ENCODE measurements at regions not wholly inside any gene's neighbourhood (a gene's known extent, or its start where the extent isn't known, plus 50 kb on each side); places are given as distances from the start of the nearest gene placed in this dataset.

GRCh38 chr2:216320852-216321251 lies 51.4 kb downstream of the MARCHF4 start:
- no peaks in the 10 kb centered on the region for H3K9me3 ChIP-seq (ENCODE audit: insufficient read depth, low read depth)
- H3K79me2 ChIP-seq (ENCODE audit: low read depth), result no peaks in the 10 kb centered on the region
- H3K4me3 ChIP-seq, result no peak overlapping the region
- no TSS peak for BruUV-seq (replicated peaks)
- H3K4me1 ChIP-seq (replicated peaks; ENCODE audit: insufficient read depth), result peaks cover 15% of the 10 kb centered on the region
- CTCF ChIA-PET, result no interaction called here
- H3K4me2 ChIP-seq, result no peak overlapping the region
- no peaks in the 10 kb centered on the region for H3K27me3 ChIP-seq (ENCODE audit: insufficient read depth, low read depth)
- peaks cover 11% of the 10 kb centered on the region; the same call in 1 of the 2 replicates for H3F3A ChIP-seq (ENCODE audit: insufficient read depth, low read depth)
- no peak overlapping the region for H3K27ac ChIP-seq
- DNase-seq, result no peak
- no peaks in the 10 kb centered on the region for H4K20me1 ChIP-seq (ENCODE audit: insufficient read depth)
- H3K36me3 ChIP-seq (ENCODE audit: low read depth), result no peaks in the 10 kb centered on the region
- no peaks in the 10 kb centered on the region for H3K9me2 ChIP-seq (ENCODE audit: insufficient read depth)
- TF ChIP-seq EZH2 (IDR thresholded peaks at IDR 0.05; ENCODE audit: low read depth), result no peak
- no peak for TF ChIP-seq CTCF (conservative IDR thresholded peaks at IDR 0.05)
- intact Hi-C loops (cut with micrococcal nuclease; ENCODE audit: unreplicated experiment), result no loop called here
- no peak overlapping the region for H2AFZ ChIP-seq
- POLR2A ChIA-PET (ENCODE audit: unreplicated experiment), result no interaction called here

GRCh38 chr2:216319771-216320170 lies 52.5 kb downstream of the MARCHF4 start:
- ChIA-PET CTCF (no interaction called here), POLR2A (ENCODE audit: unreplicated experiment) (no interaction called here)
- Histone ChIP-seq H3K4me3 (no peak overlapping the region), H3K27ac (no peak overlapping the region), H3K4me1 (replicated peaks; ENCODE audit: insufficient read depth) (peaks cover 25% of the 10 kb centered on the region), H4K20me1 (ENCODE audit: insufficient read depth) (no peaks in the 10 kb centered on the region), H3K4me2 (no peak overlapping the region), H3K36me3 (ENCODE audit: low read depth) (no peaks in the 10 kb centered on the region), H3F3A (ENCODE audit: insufficient read depth, low read depth) (peaks cover 20% of the 10 kb centered on the region), H3K9me3 (ENCODE audit: insufficient read depth, low read depth) (no peaks in the 10 kb centered on the region), H3K79me2 (ENCODE audit: low read depth) (no peaks in the 10 kb centered on the region), H3K27me3 (ENCODE audit: insufficient read depth, low read depth) (no peaks in the 10 kb centered on the region), H2AFZ (no peak overlapping the region), H3K9me2 (ENCODE audit: insufficient read depth) (no peaks in the 10 kb centered on the region)
- intact Hi-C loops (cut with micrococcal nuclease; ENCODE audit: unreplicated experiment), result loop anchor here (5.0 kb wide), 1 partner anchor 53 kb away; the partner anchor contains the start of gene MARCHF4
- BruUV-seq (replicated peaks), result no TSS peak
- DNase-seq, result no peak
- no peak for TF ChIP-seq EZH2 (IDR thresholded peaks at IDR 0.05; ENCODE audit: low read depth)
- no peak for TF ChIP-seq CTCF (conservative IDR thresholded peaks at IDR 0.05)

- no peaks in the 10 kb centered on the region for H3K9me2 ChIP-seq (ENCODE audit: insufficient read depth)
- no peak overlapping the region for H2AFZ ChIP-seq
- no peak overlapping the region for H3K4me3 ChIP-seq
- no peaks in the 10 kb centered on the region for H3K36me3 ChIP-seq (ENCODE audit: low read depth)
- intact Hi-C loops (cut with micrococcal nuclease; ENCODE audit: unreplicated experiment), result loop anchor here (5.0 kb wide), 1 partner anchor 54 kb away; the partner anchor contains the start of gene MARCHF4
- BruUV-seq (replicated peaks), result no TSS peak
- H3F3A ChIP-seq (ENCODE audit: insufficient read depth, low read depth), result peaks cover 25% of the 10 kb centered on the region
- ChIA-PET CTCF (interaction anchor here (0.6 kb wide), 1 partner anchor 905 kb away, joined by 3 read pairs; no protein-coding TSS in a partner anchor), POLR2A (ENCODE audit: unreplicated experiment) (no interaction called here)
- TF ChIP-seq CTCF (conservative IDR thresholded peaks at IDR 0.05) (no peak), EZH2 (IDR thresholded peaks at IDR 0.05; ENCODE audit: low read depth) (no peak)
- H3K27ac ChIP-seq, result no peak overlapping the region
- DNase-seq, result no peak
- H3K79me2 ChIP-seq (ENCODE audit: low read depth), result no peaks in the 10 kb centered on the region
- H3K9me3 ChIP-seq (ENCODE audit: insufficient read depth, low read depth), result no peaks in the 10 kb centered on the region
- H4K20me1 ChIP-seq (ENCODE audit: insufficient read depth), result no peaks in the 10 kb centered on the region
- H3K4me2 ChIP-seq, result no peak overlapping the region
- no peaks in the 10 kb centered on the region for H3K27me3 ChIP-seq (ENCODE audit: insufficient read depth, low read depth)
- peaks cover 32% of the 10 kb centered on the region for H3K4me1 ChIP-seq (replicated peaks; ENCODE audit: insufficient read depth)
These were observed 53.8 kb downstream of the MARCHF4 start for GRCh38 chr2:216318521-216318874.
